Transverse colon (tissue), 4 donors: ENCODE measurements at regions not wholly inside any gene's neighbourhood (a gene's known extent, or its start where the extent isn't known, plus 50 kb on each side); places are given as distances from the start of the nearest gene placed in this dataset.

Source experiments
- DNase-seq: peaks from one replicate; pipeline ENCODE4 v3.0.0-alpha.2; 2019
- H3K27ac ChIP-seq, 4 donors: fragments of 200-600 bp; sonication (generic); 2 replicates each; pipeline ENCODE4 v1.5.1; 2016 to 2018; ENCODE audit warnings: inconsistent platforms in 4 of 4
- H3K27me3 ChIP-seq: fragments of 200-600 bp; sonication (generic); 2 replicates; pipeline ENCODE4 v1.5.1; 2017; ENCODE audit warnings: inconsistent platforms
- H3K36me3 ChIP-seq, 4 donors: fragments of 200-600 bp; sonication (generic); 2 replicates each; pipeline ENCODE4 v1.5.1; 2017 to 2019; ENCODE audit warnings: inconsistent platforms in 4 of 4
- H3K4me1 ChIP-seq, 4 donors: fragments of 200-600 bp; sonication (generic); 2 replicates each; pipeline ENCODE4 v1.5.1; 2017 to 2020; ENCODE audit warnings: inconsistent platforms in 4 of 4
- H3K4me3 ChIP-seq, 4 donors: fragments of 200-600 bp; sonication (generic); 1 replicate in 1 of 4; 2 replicates in 3 of 4; pipeline versions ENCODE4 v1.5.1 to v1.6.1; 2017 to 2019; ENCODE audit warnings: inconsistent platforms in 4 of 4
- H3K9me3 ChIP-seq, 2 donors: fragments of 200-600 bp; sonication (generic); 2 replicates each; pipeline ENCODE4 v1.5.1; 2017 to 2019; ENCODE audit warnings: inconsistent platforms in 2 of 2
- EP300 ChIP-seq: sonication (generic); formaldehyde crosslinking; IDR thresholded peaks from one replicate; pipeline ENCODE4 v1.6.1; 2017; ENCODE audit warnings: antibody characterized with exemption, low read depth
- POLR2A ChIP-seq: fragments of 450-650 bp; IDR thresholded peaks from one replicate; pipeline ENCODE4 v1.6.1; 2016; ENCODE audit warnings: antibody characterized with exemption, mild to moderate bottlenecking, moderate library complexity
- POLR2AphosphoS5 ChIP-seq, 3 donors: sonication (generic); formaldehyde crosslinking; IDR thresholded peaks; one replicate each; pipeline ENCODE4 v1.6.1; 2016; ENCODE audit warnings: antibody characterized with exemption in 3 of 3
- WGBS, 2 donors: methylation state at CpG; one replicate each; pipeline ENCODE4 v1.1.5; 2018; ENCODE audit warnings: low coverage in 1 of 2; 5-methylcytosine and 5-hydroxymethylcytosine counted together
- in situ Hi-C, 4 donors: fragments of 200-750 bp; cut with MboI; loops; one replicate each; pipeline versions ENCODE4 v1.15.0 to v1.15.1; 2017; ENCODE audit warnings: low sequenced_read_pairs in 3 of 4, low pct_ligation_motif_present in 1 of 4, low pct_unique_long_range_greater_than_20kb in 1 of 4
- intact Hi-C: fragments of 100-400 bp; cut with DNase I; formaldehyde crosslinking; loops from one replicate; pipeline ENCODE4 v1.15.1; 2023; ENCODE audit warnings: low total_unique reads
- TF ChIP-seq, protein P1 (sequence below), 5 experiments: fragments of 200-600 bp in 3 of 5; fragments of 450-650 bp in 2 of 5; sonication (generic) in 3 of 5; IDR thresholded peaks; 1 replicate in 2 of 5; 2 replicates in 3 of 5; pipeline ENCODE4 v1.5.1; 2016 to 2017; ENCODE audit warnings: antibody characterized with exemption in 5 of 5, inconsistent platforms in 3 of 5, mild to moderate bottlenecking in 2 of 5, moderate library complexity in 1 of 5

GRCh38 chr11:119875841-119876600, 147.0 kb upstream of the NECTIN1 start:
- intact Hi-C loops (no loop called here), in situ Hi-C loops (no loop called here)
- 92% methylated on average over 7 of the region's 7 CpGs; no CpG with 5 or more reads in 1 of the 2 donors for WGBS, 2 donors
- Histone ChIP-seq H3K4me3 (no peak overlapping the region), H3K36me3 (no peaks in the 10 kb centered on the region), H3K4me1 (no peaks in the 10 kb centered on the region), H3K27ac (no peak overlapping the region), H3K27me3 (peaks cover 3% of the 10 kb centered on the region), H3K9me3 (no peaks in the 10 kb centered on the region)
- TF ChIP-seq, protein P1, sequence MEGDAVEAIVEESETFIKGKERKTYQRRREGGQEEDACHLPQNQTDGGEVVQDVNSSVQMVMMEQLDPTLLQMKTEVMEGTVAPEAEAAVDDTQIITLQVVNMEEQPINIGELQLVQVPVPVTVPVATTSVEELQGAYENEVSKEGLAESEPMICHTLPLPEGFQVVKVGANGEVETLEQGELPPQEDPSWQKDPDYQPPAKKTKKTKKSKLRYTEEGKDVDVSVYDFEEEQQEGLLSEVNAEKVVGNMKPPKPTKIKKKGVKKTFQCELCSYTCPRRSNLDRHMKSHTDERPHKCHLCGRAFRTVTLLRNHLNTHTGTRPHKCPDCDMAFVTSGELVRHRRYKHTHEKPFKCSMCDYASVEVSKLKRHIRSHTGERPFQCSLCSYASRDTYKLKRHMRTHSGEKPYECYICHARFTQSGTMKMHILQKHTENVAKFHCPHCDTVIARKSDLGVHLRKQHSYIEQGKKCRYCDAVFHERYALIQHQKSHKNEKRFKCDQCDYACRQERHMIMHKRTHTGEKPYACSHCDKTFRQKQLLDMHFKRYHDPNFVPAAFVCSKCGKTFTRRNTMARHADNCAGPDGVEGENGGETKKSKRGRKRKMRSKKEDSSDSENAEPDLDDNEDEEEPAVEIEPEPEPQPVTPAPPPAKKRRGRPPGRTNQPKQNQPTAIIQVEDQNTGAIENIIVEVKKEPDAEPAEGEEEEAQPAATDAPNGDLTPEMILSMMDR (IDR thresholded peaks at IDR 0.05) = no peak
- no peak for TF ChIP-seq EP300
- TF ChIP-seq POLR2AphosphoS5 (IDR thresholded peaks at IDR 0.05) = no peak
- DNase-seq = no peak

- DNase-seq = no peak
- TF ChIP-seq EP300 (no peak), POLR2AphosphoS5 (IDR thresholded peaks at IDR 0.05) (no peak), POLR2A (no peak)
- TF ChIP-seq, protein P1 (IDR thresholded peaks at IDR 0.05) = no peak
- H3K27me3 ChIP-seq = peaks cover 3% of the 10 kb centered on the region
- no peaks in the 10 kb centered on the region for H3K9me3 ChIP-seq
- no peaks in the 10 kb centered on the region for H3K36me3 ChIP-seq
- in situ Hi-C loops = no loop called here
- intact Hi-C loops = no loop called here
- no peak overlapping the region for H3K27ac ChIP-seq
- H3K4me3 ChIP-seq = no peak overlapping the region
- no peaks in the 10 kb centered on the region for H3K4me1 ChIP-seq
- WGBS, 2 donors = 65 to 67% methylated on average over 5 to 15 of the region's 15 CpGs
Observed at GRCh38 chr11:119874660-119875238, 145.7 kb upstream of the NECTIN1 start.

DNA sequence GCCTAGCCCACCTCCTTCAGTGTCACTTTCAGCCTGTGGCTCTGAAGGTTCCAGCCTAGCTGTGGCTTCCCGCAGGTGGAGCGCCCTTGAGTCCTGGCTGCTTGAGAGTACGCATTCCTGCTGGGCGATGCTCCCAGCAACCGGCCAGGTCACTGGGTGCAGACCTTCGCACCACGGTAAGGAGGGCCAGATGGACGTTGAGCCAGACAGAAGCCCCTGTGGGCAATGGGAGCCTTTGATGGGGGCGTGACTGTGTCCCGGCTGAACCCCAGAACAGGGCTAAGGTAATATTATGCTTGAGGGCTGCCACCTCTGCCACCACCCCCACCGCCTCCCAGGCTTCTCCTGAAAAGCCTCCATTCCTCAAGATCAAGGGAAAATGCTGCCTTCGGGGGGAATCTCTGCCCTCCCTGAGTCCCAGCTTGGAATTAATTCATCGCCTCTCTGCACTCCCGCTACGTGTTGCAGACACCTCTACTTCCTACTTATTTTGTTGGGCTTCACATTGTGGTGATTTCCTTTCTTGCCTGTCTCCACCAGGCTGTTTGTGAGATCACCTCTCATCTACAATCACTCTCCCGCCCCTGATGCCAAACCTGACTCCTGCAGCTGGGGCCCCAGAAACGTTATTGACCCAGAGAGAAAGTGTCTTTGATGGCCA, 144.9 kb upstream of the NECTIN1 start:
- TF ChIP-seq, protein P1 (IDR thresholded peaks at IDR 0.05) = no peak
- no peak for TF ChIP-seq POLR2A
- TF ChIP-seq EP300 = no peak
- no peak for TF ChIP-seq POLR2AphosphoS5 (IDR thresholded peaks at IDR 0.05)
- H3K27ac ChIP-seq = no peak overlapping the region
- H3K9me3 ChIP-seq = no peaks in the 10 kb centered on the region
- no peak for DNase-seq
- in situ Hi-C loops (no loop called here), intact Hi-C loops (no loop called here)
- no peaks in the 10 kb centered on the region for H3K4me1 ChIP-seq
- no peaks in the 10 kb centered on the region for H3K36me3 ChIP-seq
- no peak overlapping the region for H3K4me3 ChIP-seq
- 84 to 86% methylated on average over 15 to 17 of the region's 17 CpGs for WGBS, 2 donors
- H3K27me3 ChIP-seq = peaks cover 3% of the 10 kb centered on the region

DNA sequence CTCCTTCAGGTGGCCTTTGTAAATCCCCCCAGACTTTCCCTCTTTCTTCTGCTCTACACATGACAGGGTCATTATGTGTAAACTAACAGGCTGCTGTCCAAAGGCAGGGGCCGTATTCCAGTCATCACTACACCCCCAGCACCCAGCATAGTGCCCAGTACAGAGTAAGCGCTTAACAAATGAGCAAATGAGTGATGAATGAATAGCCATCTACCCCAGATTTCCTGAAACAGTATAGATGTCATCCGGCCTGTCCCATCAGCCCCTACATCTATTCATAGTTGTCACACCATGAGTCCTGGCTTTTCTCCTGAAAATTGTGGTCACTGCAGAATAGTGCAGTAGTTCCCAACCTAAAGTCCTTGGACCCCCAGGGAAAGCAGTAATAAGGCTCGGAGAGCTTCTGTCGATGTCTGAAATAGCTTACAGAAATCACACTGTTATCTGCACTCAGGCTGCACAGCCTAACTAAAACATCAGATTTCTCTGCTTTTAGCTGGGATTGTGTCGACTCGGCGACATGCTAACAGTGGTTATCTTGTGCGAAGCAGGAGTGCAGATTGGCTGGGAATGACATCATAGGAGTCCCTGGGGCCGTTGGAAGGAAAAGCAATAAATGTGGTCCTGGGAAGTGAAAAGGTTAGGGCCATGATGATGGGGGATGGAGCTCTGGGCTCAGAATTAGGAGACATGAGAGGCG, 143.8 kb upstream of the NECTIN1 start:
- 58 to 76% methylated on average over 7 to 11 of the region's 11 CpGs for WGBS, 2 donors
- no peak overlapping the region for H3K27ac ChIP-seq
- H3K9me3 ChIP-seq = no peaks in the 10 kb centered on the region
- in situ Hi-C loops (no loop called here), intact Hi-C loops (no loop called here)
- no peak for DNase-seq
- no peaks in the 10 kb centered on the region for H3K36me3 ChIP-seq
- TF ChIP-seq POLR2AphosphoS5 (IDR thresholded peaks at IDR 0.05) (no peak), EP300 (no peak), POLR2A (no peak)
- TF ChIP-seq, protein P1 (IDR thresholded peaks at IDR 0.05) = no peak
- H3K4me3 ChIP-seq = no peak overlapping the region
- H3K4me1 ChIP-seq = no peaks in the 10 kb centered on the region
- H3K27me3 ChIP-seq = peaks cover 3% of the 10 kb centered on the region
